ENCODE measurements at regions not wholly inside any gene's neighbourhood (a gene's known extent, or its start where the extent isn't known, plus 50 kb on each side); places are given as distances from the start of the nearest gene placed in this dataset.

- Histone ChIP-seq H4K8ac (ENCODE audit: low read depth in 2 of 2, low read length in 2 of 2) (no peak overlapping the region), H3K9me1 (ENCODE audit: insufficient read depth, low read length) (no peaks in the 10 kb centered on the region), H3K4ac (ENCODE audit: low read depth, low read length) (no peak overlapping the region), H2AFZ (replicated peaks; ENCODE audit: low read length, poor library complexity) (no peak overlapping the region), H4K5ac (ENCODE audit: low read depth, low read length) (no peak overlapping the region), H3K27me3 (ENCODE audit: control insufficient read depth, insufficient read depth, low read length) (no peaks in the 10 kb centered on the region), H2AK5ac (ENCODE audit: low read depth, low read length) (no peak overlapping the region), H2BK20ac (ENCODE audit: low read depth, low read length) (no peak overlapping the region), H3K79me1 (ENCODE audit: low read depth in 1 of 2, low read length in 2 of 2) (no peaks in the 10 kb centered on the region), H3K36me3 (ENCODE audit: control insufficient read depth, insufficient read depth, low read length) (no peaks in the 10 kb centered on the region), H3K56ac (ENCODE audit: extremely low read depth, insufficient read depth, low read length) (no peak overlapping the region), H3K9ac (ENCODE audit: low read depth, low read length) (no peak overlapping the region), H4K20me1 (ENCODE audit: insufficient read depth, low read length) (no peaks in the 10 kb centered on the region), H3K9me3 (ENCODE audit: control insufficient read depth, insufficient read depth, low read length) (no peaks in the 10 kb centered on the region), H3K14ac (replicated peaks; ENCODE audit: low read depth, low read length) (no peak overlapping the region), H4K91ac (ENCODE audit: insufficient read depth, low read depth, low read length) (no peak overlapping the region), H3K4me1 (ENCODE audit: control insufficient read depth, insufficient read depth, low read length) (no peaks in the 10 kb centered on the region), H2BK5ac (ENCODE audit: low read depth, low read length, poor library complexity, severe bottlenecking) (no peak overlapping the region), H3K4me2 (ENCODE audit: low read depth, low read length) (no peak overlapping the region), H3K18ac (ENCODE audit: low read depth, low read length) (no peak overlapping the region), H2BK120ac (ENCODE audit: low read depth, low read length) (no peak overlapping the region), H2BK15ac (ENCODE audit: low read depth, low read length) (no peak overlapping the region), H2AK9ac (replicated peaks; ENCODE audit: low read depth, low read length, poor library complexity) (no peak overlapping the region), H3K4me3 (ENCODE audit: insufficient read depth, low read depth, low read length) (no peak overlapping the region), H3K27ac (ENCODE audit: insufficient read depth, low read length) (no peak overlapping the region), H3K23ac (ENCODE audit: low read depth, low read length) (no peak overlapping the region)
- ATAC-seq (ENCODE audit: low read depth): no peak
- no TSS peak for BruUV-seq (replicated peaks)
- in situ Hi-C loops (cut with MboI; ENCODE audit: low sequenced_read_pairs): loop anchor here (25.0 kb wide), 1 partner anchor 1435 kb away; no protein-coding TSS in a partner anchor
- ChIA-PET CTCF (no interaction called here), POLR2A (ENCODE audit: unreplicated experiment) (no interaction called here)
- no peak for DNase-seq
- TF ChIP-seq MXI1 (IDR thresholded peaks at IDR 0.05; ENCODE audit: borderline replicate concordance, low read depth, low read length) (no peak), NFE2L2 (IDR thresholded peaks at IDR 0.05; ENCODE audit: low read depth, low read length) (no peak), FOS (IDR thresholded peaks at IDR 0.05; ENCODE audit: low read depth, low read length) (no peak), CHD1 (IDR thresholded peaks at IDR 0.05; ENCODE audit: low read depth, low read length) (no peak), CTCF (conservative IDR thresholded peaks at IDR 0.05; ENCODE audit: low read depth, low read length) (no peak)
- dilution Hi-C loops (cut with HindIII; ENCODE audit: low sequenced_read_pairs, unreplicated experiment): no loop called here
- intact Hi-C loops (cut with micrococcal nuclease): no loop called here
Measured at GRCh38 chr17:71102777-71103176, 933.4 kb downstream of the KCNJ2 start.

Measured in IMR-90 (cell line).